Activated T-helper 17 cell treated with anti-CD3 and anti-CD28 coated beads, Interleukin-2, amount 50 U/mL, for 72 hours (primary cell): ENCODE measurements at regions not wholly inside any gene's neighbourhood (a gene's known extent, or its start where the extent isn't known, plus 50 kb on each side); places are given as distances from the start of the nearest gene placed in this dataset.

Experiments
- ATAC-seq: fragments of 150-1000 bp; cut with Tn5 transposase; replicated peaks from 2 replicates; pipeline ENCODE4 v1.10.0; 2021; ENCODE audit warnings: mild to moderate bottlenecking, moderate library complexity
- H3K27ac Mint-ChIP-seq: one replicate; pipeline ENCODE4 v1.8.0; 2022; ENCODE audit warnings: mixed read lengths
- H3K27me3 Mint-ChIP-seq: one replicate; pipeline ENCODE4 v1.8.0; 2022; ENCODE audit warnings: mixed read lengths
- H3K36me3 Mint-ChIP-seq: one replicate; pipeline ENCODE4 v1.8.0; 2022; ENCODE audit warnings: low read depth, mild to moderate bottlenecking, mixed read lengths
- H3K4me1 Mint-ChIP-seq: one replicate; pipeline ENCODE4 v1.8.0; 2022; ENCODE audit warnings: mixed read lengths
- H3K4me3 Mint-ChIP-seq: one replicate; pipeline ENCODE4 v1.8.0; 2022; ENCODE audit warnings: mild to moderate bottlenecking, mixed read lengths
- H3K9me3 Mint-ChIP-seq: one replicate; pipeline ENCODE4 v1.8.0; 2022; ENCODE audit warnings: mixed read lengths

DNA sequence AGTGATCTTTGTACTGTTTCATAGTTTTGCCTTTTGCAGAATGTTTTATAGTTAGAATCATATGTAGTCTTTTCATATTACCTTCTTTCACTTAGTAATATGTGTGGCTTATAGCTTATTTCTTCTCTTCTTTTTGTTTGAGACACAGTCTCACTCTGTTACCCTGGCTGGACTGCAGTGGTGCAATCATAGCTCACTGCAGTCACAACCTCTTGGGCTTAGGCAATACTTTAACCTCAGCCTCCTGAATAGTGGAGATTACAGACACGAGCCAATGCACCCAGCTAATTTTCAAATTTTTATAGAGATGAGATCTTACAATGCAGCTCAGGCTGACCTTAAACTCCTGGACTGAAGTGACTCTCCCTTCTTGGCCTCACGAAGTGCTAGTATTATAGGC is 435.4 kb upstream of the HSFY2 start:
- H3K36me3 Mint-ChIP-seq = no peaks in the 10 kb centered on the region
- no peaks in the 10 kb centered on the region for H3K9me3 Mint-ChIP-seq
- ATAC-seq = no peak
- no peaks in the 10 kb centered on the region for H3K4me1 Mint-ChIP-seq
- no peak overlapping the region for H3K27ac Mint-ChIP-seq
- H3K4me3 Mint-ChIP-seq = no peak overlapping the region
- H3K27me3 Mint-ChIP-seq = no peaks in the 10 kb centered on the region

DNA sequence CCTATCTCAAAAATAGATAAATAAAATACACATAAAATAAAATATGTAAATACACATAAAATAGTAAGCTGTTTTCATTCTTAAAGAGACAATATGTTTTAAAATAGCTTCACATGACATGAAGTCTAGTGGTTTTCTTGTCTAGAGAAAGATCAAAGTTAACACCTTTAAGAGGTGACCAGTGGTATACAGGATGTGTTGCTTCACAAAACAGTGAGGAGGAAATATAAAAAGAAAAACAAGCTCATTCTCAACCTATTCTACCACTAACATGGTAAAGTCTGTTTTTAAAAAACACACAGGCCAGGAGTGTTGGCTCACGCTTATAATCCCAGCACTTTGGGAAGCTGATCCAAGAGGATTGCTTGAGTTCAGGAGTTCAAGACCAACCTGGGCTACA is 433.5 kb upstream of the HSFY2 start:
- no peak for ATAC-seq
- no peaks in the 10 kb centered on the region for H3K9me3 Mint-ChIP-seq
- H3K27ac Mint-ChIP-seq = no peak overlapping the region
- no peaks in the 10 kb centered on the region for H3K4me1 Mint-ChIP-seq
- no peaks in the 10 kb centered on the region for H3K27me3 Mint-ChIP-seq
- H3K4me3 Mint-ChIP-seq = no peak overlapping the region
- no peaks in the 10 kb centered on the region for H3K36me3 Mint-ChIP-seq

GRCh38 chrY:19180824-19181223 is 407.3 kb upstream of the HSFY2 start:
- no peak overlapping the region for H3K4me3 Mint-ChIP-seq
- H3K9me3 Mint-ChIP-seq = peaks cover 3% of the 10 kb centered on the region
- no peaks in the 10 kb centered on the region for H3K36me3 Mint-ChIP-seq
- no peaks in the 10 kb centered on the region for H3K4me1 Mint-ChIP-seq
- no peaks in the 10 kb centered on the region for H3K27me3 Mint-ChIP-seq
- H3K27ac Mint-ChIP-seq = no peak overlapping the region
- no peak for ATAC-seq

- Mint-ChIP-seq H3K9me3 (no peaks in the 10 kb centered on the region), H3K4me3 (no peak overlapping the region), H3K36me3 (no peaks in the 10 kb centered on the region), H3K27ac (no peak overlapping the region), H3K4me1 (no peaks in the 10 kb centered on the region), H3K27me3 (no peaks in the 10 kb centered on the region)
- ATAC-seq = no peak
These were observed 394.6 kb upstream of the HSFY2 start for GRCh38 chrY:19168202-19168565.

GRCh38 chrY:19167319-19168201 is 394.0 kb upstream of the HSFY2 start:
- no peak for ATAC-seq
- no peaks in the 10 kb centered on the region for H3K36me3 Mint-ChIP-seq
- H3K27ac Mint-ChIP-seq = no peak overlapping the region
- H3K4me1 Mint-ChIP-seq = no peaks in the 10 kb centered on the region
- H3K9me3 Mint-ChIP-seq = no peaks in the 10 kb centered on the region
- no peaks in the 10 kb centered on the region for H3K27me3 Mint-ChIP-seq
- no peak overlapping the region for H3K4me3 Mint-ChIP-seq

- ATAC-seq = no peak
- no peak overlapping the region for H3K4me3 Mint-ChIP-seq
- no peaks in the 10 kb centered on the region for H3K9me3 Mint-ChIP-seq
- H3K36me3 Mint-ChIP-seq = no peaks in the 10 kb centered on the region
- no peak overlapping the region for H3K27ac Mint-ChIP-seq
- no peaks in the 10 kb centered on the region for H3K4me1 Mint-ChIP-seq
- no peaks in the 10 kb centered on the region for H3K27me3 Mint-ChIP-seq
These were observed 375.2 kb upstream of the HSFY2 start for GRCh38 chrY:19148783-19149182.

DNA sequence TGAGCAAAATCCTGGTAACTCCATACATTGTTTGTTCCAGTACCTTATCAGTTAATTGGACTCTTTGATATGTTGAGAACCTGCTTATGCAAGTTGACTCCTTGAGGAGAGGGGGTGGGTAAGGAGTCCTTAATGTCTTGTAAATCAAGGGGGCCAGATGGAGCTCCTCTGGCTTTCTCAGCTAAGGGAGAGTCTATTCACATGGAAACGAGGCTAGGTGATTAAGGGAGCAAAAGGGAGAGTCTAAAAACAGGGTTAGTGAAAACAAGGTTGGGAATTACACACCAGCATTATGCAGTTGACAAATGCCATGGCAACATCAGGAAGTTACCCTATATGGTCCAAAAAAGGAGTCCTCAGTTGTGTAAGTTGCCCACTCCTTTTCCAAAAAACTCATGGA is 372.8 kb upstream of the HSFY2 start:
- Mint-ChIP-seq H3K27me3 (no peaks in the 10 kb centered on the region), H3K27ac (no peak overlapping the region), H3K4me1 (no peaks in the 10 kb centered on the region), H3K9me3 (no peaks in the 10 kb centered on the region), H3K4me3 (no peak overlapping the region), H3K36me3 (no peaks in the 10 kb centered on the region)
- no peak for ATAC-seq

- ATAC-seq = no peak
- H3K27me3 Mint-ChIP-seq = no peaks in the 10 kb centered on the region
These were observed 368.6 kb upstream of the HSFY2 start for GRCh38 chrY:19142093-19142492.

GRCh38 chrY:19140285-19140920 is 366.9 kb upstream of the HSFY2 start:
- H3K4me1 Mint-ChIP-seq = no peaks in the 10 kb centered on the region
- H3K36me3 Mint-ChIP-seq = no peaks in the 10 kb centered on the region
- H3K27ac Mint-ChIP-seq = no peak overlapping the region
- no peak for ATAC-seq
- peaks cover 4% of the 10 kb centered on the region for H3K9me3 Mint-ChIP-seq
- no peak overlapping the region for H3K4me3 Mint-ChIP-seq
- no peaks in the 10 kb centered on the region for H3K27me3 Mint-ChIP-seq

More at GRCh38 chrY:19142093-19142492, 368.6 kb upstream of the HSFY2 start:
- Mint-ChIP-seq H3K36me3 (no peaks in the 10 kb centered on the region), H3K4me3 (no peak overlapping the region), H3K9me3 (peaks cover 4% of the 10 kb centered on the region), H3K4me1 (no peaks in the 10 kb centered on the region), H3K27ac (no peak overlapping the region)

- no peak for ATAC-seq
- Mint-ChIP-seq H3K4me1 (no peaks in the 10 kb centered on the region), H3K27ac (no peak overlapping the region), H3K27me3 (no peaks in the 10 kb centered on the region), H3K36me3 (no peaks in the 10 kb centered on the region), H3K9me3 (peaks cover 4% of the 10 kb centered on the region), H3K4me3 (no peak overlapping the region)
These were observed 360.9 kb upstream of the HSFY2 start for GRCh38 chrY:19134426-19134825.

- H3K4me3 Mint-ChIP-seq = no peak overlapping the region
These were observed 357.2 kb upstream of the HSFY2 start for GRCh38 chrY:19130569-19131358.

GRCh38 chrY:19126889-19127288 is 353.4 kb upstream of the HSFY2 start:
- Mint-ChIP-seq H3K36me3 (no peaks in the 10 kb centered on the region), H3K9me3 (peaks cover 4% of the 10 kb centered on the region)
- ATAC-seq = no peak

More at GRCh38 chrY:19130569-19131358, 357.2 kb upstream of the HSFY2 start:
- peak; percentile 67 for ATAC-seq
- H3K27ac Mint-ChIP-seq = no peak overlapping the region
- no peaks in the 10 kb centered on the region for H3K36me3 Mint-ChIP-seq
- no peaks in the 10 kb centered on the region for H3K27me3 Mint-ChIP-seq
- peaks cover 4% of the 10 kb centered on the region for H3K9me3 Mint-ChIP-seq
- H3K4me1 Mint-ChIP-seq = no peaks in the 10 kb centered on the region

DNA sequence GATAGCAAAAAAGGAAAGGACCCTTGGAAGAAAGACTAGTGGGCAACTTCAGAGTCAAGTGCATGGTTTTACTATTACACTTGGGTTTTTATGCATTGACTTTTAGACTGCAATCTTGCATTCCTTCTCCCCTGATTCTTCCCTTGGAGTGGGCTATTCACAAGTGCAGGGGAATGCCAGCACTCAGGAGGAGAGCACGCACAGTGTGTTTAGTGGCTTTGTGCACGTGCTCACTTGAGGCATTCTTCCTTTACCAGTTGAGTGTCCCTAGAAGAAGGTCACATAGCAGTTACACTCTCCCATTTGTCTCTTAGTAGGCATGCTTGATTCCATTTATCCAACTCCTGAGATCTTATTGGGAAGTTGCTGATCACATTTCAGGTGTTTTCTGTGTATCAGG is 351.1 kb upstream of the HSFY2 start:
- H3K27me3 Mint-ChIP-seq = peaks cover 3% of the 10 kb centered on the region
- H3K36me3 Mint-ChIP-seq = no peaks in the 10 kb centered on the region
- H3K4me3 Mint-ChIP-seq = no peak overlapping the region
- no peak overlapping the region for H3K27ac Mint-ChIP-seq
- peaks cover 7% of the 10 kb centered on the region for H3K9me3 Mint-ChIP-seq
- ATAC-seq = no peak
- H3K4me1 Mint-ChIP-seq = no peaks in the 10 kb centered on the region

More at GRCh38 chrY:19126889-19127288, 353.4 kb upstream of the HSFY2 start:
- H3K4me3 Mint-ChIP-seq = no peak overlapping the region
- H3K27me3 Mint-ChIP-seq = no peaks in the 10 kb centered on the region
- no peaks in the 10 kb centered on the region for H3K4me1 Mint-ChIP-seq
- no peak overlapping the region for H3K27ac Mint-ChIP-seq

DNA sequence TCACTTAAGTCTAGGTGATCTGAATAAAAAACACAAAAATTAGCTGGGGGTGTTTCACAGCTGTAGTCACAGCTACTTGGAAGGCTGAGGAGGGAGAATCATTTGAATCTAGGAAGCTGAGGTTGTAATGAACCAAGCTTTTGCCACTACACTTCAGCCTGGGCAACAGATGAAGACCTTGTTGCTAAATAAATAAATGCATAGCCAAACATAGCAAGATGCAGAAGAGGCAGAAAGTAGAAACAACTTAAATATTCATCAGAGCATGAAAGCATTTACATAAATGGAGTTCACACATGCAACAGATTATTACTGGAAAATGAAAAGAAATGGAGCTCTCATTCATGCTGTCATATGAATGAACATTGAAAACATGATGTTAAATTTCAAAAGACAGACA is 348.9 kb upstream of the HSFY2 start:
- Mint-ChIP-seq H3K4me1 (no peaks in the 10 kb centered on the region), H3K27me3 (peaks cover 3% of the 10 kb centered on the region)

More for the DNA sequence above, 348.9 kb upstream of the HSFY2 start:
- H3K27ac Mint-ChIP-seq = no peak overlapping the region
- peaks cover 4% of the 10 kb centered on the region for H3K9me3 Mint-ChIP-seq
- H3K36me3 Mint-ChIP-seq = no peaks in the 10 kb centered on the region
- H3K4me3 Mint-ChIP-seq = no peak overlapping the region
- no peak for ATAC-seq
